ENCODE measurements at regions not wholly inside any gene's neighbourhood (a gene's known extent, or its start where the extent isn't known, plus 50 kb on each side); places are given as distances from the start of the nearest gene placed in this dataset.
A peak's percentile ranks its signal among the peaks of the same experiment; 100 is the strongest.

GRCh38 chr16:85306071-85306792 lies 194.0 kb upstream of the CIBAR2 start (continued):
- no peak for TF ChIP-seq ZNF414 (CRISPR knock-in tag; IDR thresholded peaks at IDR 0.05)
- TF ChIP-seq ZNF547 (CRISPR knock-in tag; IDR thresholded peaks at IDR 0.05), result peak; percentile 52; the same call in 1 of the 2 replicates
- peak; percentile 63; the same call in 1 of the 2 replicates for TF ChIP-seq ZNF224 (CRISPR knock-in tag; IDR thresholded peaks at IDR 0.05)
- TF ChIP-seq KIAA2018 (CRISPR knock-in tag; IDR thresholded peaks at IDR 0.05; ENCODE audit: borderline replicate concordance), result no peak
- 0 out of 2 replicates have a peak, but pooled peaks have one; percentile 55 for TF ChIP-seq FOXC1 (CRISPR knock-in tag; IDR thresholded peaks at IDR 0.05; ENCODE audit: borderline replicate concordance)
- TF ChIP-seq ZNF30 (CRISPR knock-in tag; IDR thresholded peaks at IDR 0.05), result no peak
- no peak for TF ChIP-seq RELA (CRISPR knock-in tag; IDR thresholded peaks at IDR 0.05)
- no peak for TF ChIP-seq FIP1L1 (IDR thresholded peaks at IDR 0.05; ENCODE audit: borderline replicate concordance, insufficient read depth, low read depth, low read length)
- TF ChIP-seq MED1 (CRISPR knock-in tag; IDR thresholded peaks at IDR 0.05), result peak; percentile 85; the same call in 1 of the 2 replicates
- TF ChIP-seq ZNF17 (CRISPR knock-in tag; IDR thresholded peaks at IDR 0.05), result no peak
- peak; percentile 86 for TF ChIP-seq CBX5 (CRISPR knock-in tag; IDR thresholded peaks at IDR 0.05; ENCODE audit: borderline replicate concordance)
- TF ChIP-seq RARG (CRISPR knock-in tag; IDR thresholded peaks at IDR 0.05; ENCODE audit: low read depth), result no peak
- TF ChIP-seq NKX3-1 (CRISPR knock-in tag; IDR thresholded peaks at IDR 0.05), result no peak
- TF ChIP-seq NFYC (CRISPR knock-in tag; IDR thresholded peaks at IDR 0.05), result peak; percentile 46; the same call in 1 of the 2 replicates
